NCI-H146 treated with DMSO at 0.1 percent for 48 hours (cell line): ENCODE measurements at regions not wholly inside any gene's neighbourhood (a gene's known extent, or its start where the extent isn't known, plus 50 kb on each side); places are given as distances from the start of the nearest gene placed in this dataset.

Source experiments
- DNase-seq: peaks from one replicate; lab custom pipeline; 2025; ENCODE audit not compliant: unreplicated experiment; lab: John Stamatoyannopoulos, UW

DNA sequence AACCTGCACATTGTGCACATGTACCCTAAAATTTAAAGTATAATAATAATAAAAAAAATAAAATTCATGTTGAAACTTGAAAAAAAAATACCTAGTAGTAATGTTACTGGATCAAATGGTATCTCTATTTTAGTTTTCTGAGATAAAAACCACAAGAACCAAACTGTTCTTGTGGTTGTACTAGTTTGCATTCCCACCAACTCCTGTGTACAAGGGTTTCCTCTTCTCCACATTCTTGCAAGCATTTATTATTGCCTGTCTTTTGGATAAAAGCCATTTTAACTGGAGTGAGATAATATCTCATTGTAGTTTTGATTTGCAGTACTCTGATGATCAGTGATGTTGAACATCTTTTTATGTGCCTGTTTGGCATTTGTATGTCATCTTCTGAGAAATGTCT, 177.7 kb downstream of the KIF20B start:
- no peak for DNase-seq

DNA sequence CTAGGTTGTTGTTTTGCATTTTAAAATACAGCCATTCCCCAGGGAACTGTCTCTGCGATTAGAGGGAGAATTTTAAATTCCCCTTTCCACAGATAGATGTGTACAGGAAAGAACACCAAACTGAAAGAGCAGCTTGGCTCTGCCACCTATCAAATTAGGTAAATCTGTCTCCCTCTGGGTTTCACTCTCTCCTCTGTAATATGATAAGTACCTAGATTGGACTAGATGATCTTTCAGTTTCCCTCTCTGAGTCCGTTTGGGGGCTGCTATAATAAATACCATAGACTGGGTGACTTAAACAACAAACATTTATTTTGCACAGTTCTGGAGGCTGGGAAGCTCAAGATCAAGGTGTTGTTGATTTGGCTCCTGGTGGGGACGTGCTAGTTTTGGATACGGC, 186.0 kb downstream of the KIF20B start:
- no peak for DNase-seq

DNA sequence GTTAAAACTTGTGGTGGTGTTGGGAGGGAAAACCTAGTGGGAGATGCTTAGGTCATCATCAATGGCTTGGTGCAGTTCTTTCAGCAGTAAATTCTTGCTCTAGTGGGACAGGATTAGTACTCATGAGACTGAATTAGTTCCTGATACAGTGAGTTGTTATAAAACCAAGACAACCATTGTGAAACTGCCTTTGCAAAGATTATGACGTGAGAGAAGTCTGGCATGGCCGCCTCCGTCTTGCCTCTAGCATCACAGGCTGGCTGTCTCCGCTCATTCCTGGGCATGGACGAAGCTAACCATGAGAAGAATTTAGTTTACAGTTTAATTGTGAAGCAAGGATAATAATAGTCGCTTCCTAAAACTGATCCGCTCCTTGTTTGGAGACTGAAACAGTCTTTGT, 186.4 kb downstream of the KIF20B start:
- no peak for DNase-seq

DNA sequence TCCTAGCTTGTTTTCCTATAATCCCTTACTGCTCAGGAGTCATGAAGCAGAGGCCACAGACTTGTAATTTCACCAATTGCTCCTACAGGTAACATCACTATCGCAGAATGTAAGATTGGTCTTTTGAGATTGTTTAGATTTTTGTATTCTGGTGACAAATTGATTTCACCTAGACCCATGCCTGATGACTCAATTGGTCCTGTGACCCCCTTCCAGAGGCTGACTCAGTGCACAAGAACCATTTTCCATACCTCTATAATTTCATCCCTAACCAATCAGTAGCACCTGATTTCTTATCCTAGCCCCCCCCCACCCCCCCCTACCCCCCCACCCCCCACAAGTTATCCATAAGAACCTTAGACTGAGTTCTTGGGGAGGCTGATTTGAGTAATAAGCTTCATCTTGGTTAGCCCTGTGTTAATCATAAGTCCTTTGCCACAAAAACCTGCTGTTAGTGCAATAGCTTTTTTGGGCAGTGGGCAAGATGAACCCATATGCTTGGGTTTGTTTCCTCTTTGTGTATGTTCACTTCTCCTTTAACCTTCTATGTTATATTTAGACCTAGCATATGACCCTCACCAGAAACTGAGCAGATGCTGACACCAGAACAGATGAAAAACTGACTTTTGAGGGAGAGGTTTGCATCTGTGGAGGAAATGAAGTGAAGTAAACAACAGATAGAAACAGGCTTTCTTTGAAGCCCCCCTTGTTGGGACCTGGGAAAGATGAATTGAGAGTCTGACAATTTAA, 187.1 kb downstream of the KIF20B start:
- DNase-seq: no peak

DNA sequence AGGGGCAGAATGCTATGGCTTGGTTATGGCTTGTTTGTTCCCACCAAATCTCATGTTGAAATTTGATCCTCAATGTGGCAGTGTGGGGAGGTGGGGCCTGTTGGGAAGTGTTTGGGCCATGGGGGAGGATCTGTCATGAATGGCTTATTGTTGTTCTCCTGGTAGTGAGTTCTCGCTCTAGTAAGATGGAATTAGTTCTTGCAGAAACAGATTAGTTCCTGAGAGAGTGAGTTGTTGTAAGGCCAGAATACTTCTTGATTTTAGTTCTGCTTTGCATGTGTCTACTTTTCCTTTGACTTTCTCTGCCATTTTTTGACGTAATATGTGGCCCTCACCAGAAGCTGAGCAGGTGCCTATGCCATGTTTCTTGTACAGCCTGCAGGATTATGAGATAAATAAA, 188.2 kb downstream of the KIF20B start:
- DNase-seq: no peak

GRCh38 chr10:89891006-89891535, 189.7 kb downstream of the KIF20B start:
- DNase-seq: no peak

GRCh38 chr10:89894051-89894450, 192.7 kb downstream of the KIF20B start:
- no peak for DNase-seq

DNA sequence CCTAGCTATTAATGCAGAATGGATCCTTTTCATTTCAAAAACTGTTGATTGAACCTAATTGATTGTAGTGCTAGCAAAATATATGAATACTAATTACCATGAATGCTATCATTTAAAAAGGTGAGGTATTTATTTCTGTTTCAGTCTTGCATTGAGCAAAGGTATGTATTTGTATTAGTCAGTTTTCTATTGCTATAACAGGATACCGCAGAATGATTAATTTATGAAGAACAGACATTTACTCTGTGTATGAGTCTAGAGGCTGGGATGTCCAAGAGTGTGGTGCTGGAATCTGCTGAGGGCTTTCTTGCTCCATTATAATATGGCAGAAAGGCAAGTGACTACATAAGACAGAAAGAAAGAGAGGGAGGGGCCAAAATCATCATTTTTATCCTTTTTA, 199.2 kb downstream of the KIF20B start:
- no peak for DNase-seq

- DNase-seq: no peak
Measured at GRCh38 chr10:89901895-89902294, 200.5 kb downstream of the KIF20B start.

GRCh38 chr10:89904755-89905154, 203.4 kb downstream of the KIF20B start:
- no peak for DNase-seq

DNA sequence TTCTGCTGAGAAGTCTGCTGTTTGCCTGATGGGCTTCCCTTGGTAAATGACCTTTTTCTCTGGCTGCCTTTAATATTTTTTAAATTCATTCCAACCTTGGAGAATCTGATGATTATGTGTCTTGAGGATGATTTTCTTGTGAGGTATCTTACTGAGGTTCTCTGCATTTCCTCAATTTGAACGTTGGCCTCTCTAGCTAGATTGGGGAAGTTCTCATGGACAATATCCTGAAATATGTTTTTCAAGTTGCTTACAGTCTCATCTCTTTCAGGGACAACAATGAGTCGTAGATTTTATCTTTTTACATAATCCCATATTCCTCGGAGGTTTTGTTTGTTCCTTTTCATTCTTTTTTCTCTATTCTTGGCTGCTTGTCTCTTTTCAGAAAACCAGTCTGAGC, 208.4 kb downstream of the KIF20B start:
- no peak for DNase-seq

GRCh38 chr10:89915021-89915420, 213.6 kb downstream of the KIF20B start:
- DNase-seq: no peak

GRCh38 chr10:89915968-89916367, 214.6 kb downstream of the KIF20B start:
- DNase-seq: no peak

DNA sequence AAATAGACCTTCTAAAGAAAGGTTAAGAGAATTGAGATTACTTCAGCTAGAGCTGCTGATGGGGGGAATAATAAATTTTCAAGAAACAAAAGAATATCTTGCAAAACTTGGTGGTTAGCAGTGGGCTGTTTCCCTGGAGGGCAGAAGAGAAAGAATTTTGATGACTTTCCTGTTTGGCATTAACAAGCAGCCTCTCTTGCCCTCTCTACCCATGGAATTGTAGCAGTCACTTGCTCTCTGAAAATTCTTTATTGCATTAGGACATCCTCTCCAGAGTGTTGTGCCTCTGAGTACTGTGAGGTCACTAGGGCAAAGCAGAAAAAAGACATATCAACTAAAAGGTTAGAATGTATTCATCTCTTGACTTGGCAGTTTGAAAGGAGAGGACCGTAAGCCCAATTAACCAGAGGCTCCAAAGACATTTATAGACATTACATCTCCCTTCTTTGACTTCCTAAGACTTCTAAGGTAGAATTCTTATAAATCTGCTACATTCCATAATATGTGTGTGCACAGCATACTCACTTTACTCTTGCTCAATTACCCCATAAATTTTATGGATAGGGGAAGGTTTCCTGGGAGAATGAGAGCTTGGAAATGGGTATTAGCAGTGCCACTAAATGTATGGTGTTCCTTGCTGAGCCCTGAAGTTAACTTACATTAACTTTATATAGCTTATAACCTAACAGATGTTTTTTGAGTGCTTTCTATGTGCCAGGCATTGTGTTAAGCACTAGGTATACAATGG, 215.3 kb downstream of the KIF20B start:
- no peak for DNase-seq

- DNase-seq: no peak
Measured at GRCh38 chr10:89921403-89921802, 220.0 kb downstream of the KIF20B start.

DNA sequence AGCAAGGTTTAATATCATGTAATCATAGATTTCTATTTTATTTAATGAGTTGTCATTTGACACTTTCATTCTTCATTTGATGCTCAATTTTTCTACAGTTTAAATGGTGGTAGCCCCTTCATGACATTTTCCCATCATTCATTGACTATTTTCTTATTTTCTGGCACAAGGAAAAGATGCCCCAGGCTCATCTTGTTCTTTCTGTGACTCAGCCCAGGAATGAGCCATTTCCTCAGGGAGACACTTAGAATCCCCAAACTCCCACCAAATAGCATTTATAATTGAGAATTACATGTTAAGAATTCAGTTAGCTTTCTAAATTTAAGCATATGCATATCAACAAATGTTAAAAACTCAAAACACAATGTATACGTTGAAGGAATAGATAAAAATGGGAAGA, 222.3 kb downstream of the KIF20B start:
- DNase-seq: no peak

GRCh38 chr10:89924261-89924660, 222.9 kb downstream of the KIF20B start:
- no peak for DNase-seq

- DNase-seq: no peak
Measured at GRCh38 chr10:89926736-89927135, 225.3 kb downstream of the KIF20B start.

DNA sequence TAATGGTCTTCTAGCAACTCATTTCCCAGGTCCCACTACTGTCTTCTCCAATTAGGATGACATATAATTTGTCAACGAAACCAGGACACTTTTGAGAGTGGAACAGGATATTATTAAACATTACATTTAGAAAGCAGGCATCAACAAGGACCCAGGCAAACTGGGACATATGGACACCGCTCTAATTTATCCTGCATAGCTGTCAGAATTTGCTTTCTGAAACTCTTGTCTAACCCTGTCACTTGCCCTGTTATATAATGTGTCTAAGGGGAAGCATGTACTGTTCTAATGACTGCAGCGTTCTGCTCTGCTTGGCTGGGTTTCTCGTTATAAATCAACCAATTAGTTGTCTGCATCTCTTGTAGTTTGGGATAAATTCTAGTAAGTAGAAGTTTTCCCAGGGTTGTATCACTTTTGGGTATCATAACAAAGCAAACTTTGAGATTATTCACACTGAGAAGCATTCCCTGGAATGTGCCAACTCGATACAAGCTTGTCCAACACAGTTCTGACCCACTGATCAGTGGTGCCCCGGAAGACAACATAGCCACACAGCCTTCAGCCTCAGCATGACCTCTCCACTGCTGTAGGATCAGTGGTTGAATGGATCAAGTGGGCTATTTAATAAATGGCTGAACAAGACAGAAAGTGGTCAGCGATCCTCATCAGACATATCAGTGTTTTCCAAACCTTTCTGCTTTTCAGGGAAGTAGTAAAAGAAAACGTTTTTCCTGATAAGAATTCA, 228.1 kb downstream of the KIF20B start:
- DNase-seq: no peak

DNA sequence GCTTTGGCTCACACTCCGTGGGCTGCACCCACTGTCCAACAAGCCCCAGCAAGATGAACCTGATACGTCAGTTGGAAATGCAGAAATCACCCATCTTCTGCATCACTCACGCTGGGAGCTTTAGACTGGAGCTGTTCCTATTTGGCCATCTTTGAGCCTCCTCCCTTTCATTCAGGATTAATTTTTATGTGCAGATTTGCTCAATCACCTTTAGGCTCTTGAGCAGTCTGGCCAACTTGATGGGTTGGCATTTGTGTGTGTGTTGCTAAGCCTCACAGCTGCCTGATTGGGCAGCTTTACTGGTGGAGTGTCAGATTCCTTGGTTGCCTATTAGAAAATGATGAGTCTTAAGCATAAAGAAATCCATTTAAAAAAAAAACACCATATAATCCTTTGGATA, 236.1 kb downstream of the KIF20B start:
- no peak for DNase-seq

DNA sequence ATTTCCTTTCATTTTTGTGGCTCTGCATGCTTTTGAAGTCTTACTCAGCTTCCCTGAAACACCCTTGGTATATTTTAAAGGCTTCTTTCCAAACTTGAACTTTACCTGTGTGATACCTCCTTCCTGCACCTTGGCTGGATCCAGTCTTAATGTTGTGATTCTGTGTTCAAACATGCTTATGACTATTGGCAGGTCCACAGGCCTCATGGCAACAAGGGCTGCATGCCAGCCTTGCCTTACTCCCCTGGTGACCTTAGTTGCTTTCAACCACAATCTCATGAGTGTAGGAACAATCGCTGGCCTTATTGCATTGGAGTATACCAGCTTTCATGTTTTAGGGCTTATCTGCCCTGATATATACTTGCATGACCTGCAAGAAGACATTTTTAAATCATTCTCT, 238.7 kb downstream of the KIF20B start:
- DNase-seq: no peak

GRCh38 chr10:89942217-89942616, 240.8 kb downstream of the KIF20B start:
- DNase-seq: no peak
